ENCODE measurements at regions not wholly inside any gene's neighbourhood (a gene's known extent, or its start where the extent isn't known, plus 50 kb on each side); places are given as distances from the start of the nearest gene placed in this dataset.

- no peak for TF ChIP-seq ZFX (IDR thresholded peaks at IDR 0.05; ENCODE audit: borderline replicate concordance)
- no peak for TF ChIP-seq CTCF (IDR thresholded peaks at IDR 0.05)
- no peak overlapping the region for H3K27ac ChIP-seq
These were observed 90.6 kb downstream of the TNFSF13B start for GRCh38 chr13:108360139-108360538.

- TF ChIP-seq ZFX (IDR thresholded peaks at IDR 0.05; ENCODE audit: borderline replicate concordance) (no peak), CTCF (IDR thresholded peaks at IDR 0.05) (no peak)
- no peak overlapping the region for H3K27ac ChIP-seq
These were observed 92.3 kb downstream of the TNFSF13B start for GRCh38 chr13:108361769-108362168.

GRCh38 chr13:108363666-108364065 lies 94.1 kb downstream of the TNFSF13B start:
- TF ChIP-seq ZFX (IDR thresholded peaks at IDR 0.05; ENCODE audit: borderline replicate concordance) = no peak
- TF ChIP-seq CTCF (IDR thresholded peaks at IDR 0.05) = no peak
- H3K27ac ChIP-seq = no peak overlapping the region

GRCh38 chr13:108365255-108365654 lies 95.7 kb downstream of the TNFSF13B start:
- no peak overlapping the region for H3K27ac ChIP-seq
- TF ChIP-seq ZFX (IDR thresholded peaks at IDR 0.05; ENCODE audit: borderline replicate concordance) = no peak
- no peak for TF ChIP-seq CTCF (IDR thresholded peaks at IDR 0.05)

GRCh38 chr13:108368250-108368905 lies 98.9 kb downstream of the TNFSF13B start:
- TF ChIP-seq CTCF (IDR thresholded peaks at IDR 0.05) (no peak), ZFX (IDR thresholded peaks at IDR 0.05; ENCODE audit: borderline replicate concordance) (no peak)
- H3K27ac ChIP-seq = no peak overlapping the region

- no peak overlapping the region for H3K27ac ChIP-seq
- TF ChIP-seq CTCF (IDR thresholded peaks at IDR 0.05) = no peak
- TF ChIP-seq ZFX (IDR thresholded peaks at IDR 0.05; ENCODE audit: borderline replicate concordance) = no peak
These were observed 99.9 kb downstream of the TNFSF13B start for GRCh38 chr13:108369412-108369811.

- no peak for TF ChIP-seq CTCF (IDR thresholded peaks at IDR 0.05)
- H3K27ac ChIP-seq = no peak overlapping the region
These were observed 105.5 kb downstream of the TNFSF13B start for GRCh38 chr13:108375034-108375433.
